B cell (primary cell): ENCODE measurements at regions not wholly inside any gene's neighbourhood (a gene's known extent, or its start where the extent isn't known, plus 50 kb on each side); places are given as distances from the start of the nearest gene placed in this dataset.

Source experiments
- CTCF ChIP-seq: fragments of 200-600 bp; IDR thresholded peaks from one replicate; pipeline ENCODE4 v1.8.0; 2022; ENCODE audit warnings: antibody characterized with exemption, mild to moderate bottlenecking
- EZH2 ChIP-seq: IDR thresholded peaks from 2 replicates; pipeline ENCODE4 v1.6.1; 2012; ENCODE audit warnings: borderline replicate concordance, low read depth, mild to moderate bottlenecking, moderate library complexity, low read length; ENCODE audit not compliant: insufficient read depth, poor library complexity, severe bottlenecking

GRCh38 chr18:55105873-55106272, 146.6 kb upstream of the CCDC68 start:
- TF ChIP-seq CTCF (no peak), EZH2 (no peak)
